NCI-H128 (cell line): ENCODE measurements at regions not wholly inside any gene's neighbourhood (a gene's known extent, or its start where the extent isn't known, plus 50 kb on each side); places are given as distances from the start of the nearest gene placed in this dataset.
"Not testable (repeated sequence)": the region's sequence is repeated elsewhere in the genome, so short reads cannot be mapped to it uniquely, and the experiment has no call there.

Experiments
- DNase-seq: peaks from one replicate; lab custom pipeline; 2025; ENCODE audit not compliant: unreplicated experiment; lab: John Stamatoyannopoulos, UW

GRCh38 chr5:62143268-62144229, 162.5 kb upstream of the KIF2A start:
- DNase-seq, result no peak

DNA sequence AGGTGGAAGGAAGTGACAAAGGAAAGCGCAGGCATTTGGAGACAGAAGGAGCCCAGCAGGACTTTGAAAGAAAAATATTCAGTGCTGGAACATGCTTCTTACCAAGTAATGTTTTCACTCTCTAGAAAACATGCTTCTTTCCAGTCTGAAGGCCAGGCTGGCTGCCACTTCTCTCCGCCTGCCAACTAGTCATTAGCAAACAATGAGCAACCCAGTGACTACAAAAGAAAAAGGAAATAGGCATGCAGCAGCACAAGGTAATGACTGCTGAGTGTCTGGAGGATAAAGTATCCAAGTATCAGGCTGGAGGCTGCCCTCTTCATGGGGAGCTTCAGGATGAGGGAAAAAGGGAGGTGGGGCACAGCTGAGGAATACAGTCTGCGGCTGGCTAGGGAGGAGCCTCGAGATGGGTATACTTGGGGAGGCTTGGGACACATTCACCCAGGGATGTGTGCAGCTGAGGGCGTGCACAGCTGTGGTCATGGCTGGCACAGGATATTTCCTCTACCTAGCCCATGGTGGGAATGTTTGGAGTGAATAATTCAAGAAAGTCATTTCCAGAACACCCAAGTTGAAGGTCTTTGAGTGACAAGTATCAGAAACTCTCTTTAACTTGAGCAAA, 161.5 kb upstream of the KIF2A start:
- no peak for DNase-seq

DNA sequence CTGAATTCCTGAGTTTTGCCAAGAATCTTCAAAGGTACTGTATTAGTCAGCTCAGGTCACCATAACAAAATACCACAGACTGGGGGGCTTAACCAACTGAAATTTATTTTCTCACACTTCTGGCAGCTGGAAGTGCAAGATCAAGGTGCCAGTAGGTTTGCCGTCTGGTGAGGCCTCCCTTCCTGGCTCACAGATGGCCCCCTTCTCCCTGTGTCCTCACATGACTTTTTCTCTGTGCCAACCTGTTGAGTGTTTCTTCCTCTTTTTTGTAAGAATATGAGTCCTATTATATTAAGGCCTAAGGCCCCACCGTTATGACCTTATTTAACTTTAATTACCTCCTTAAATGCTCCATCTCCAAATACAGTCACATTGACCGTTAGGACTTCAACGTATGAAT, 156.1 kb upstream of the KIF2A start:
- no peak for DNase-seq

- DNase-seq, result no peak
Measured at GRCh38 chr5:62152394-62153087, 153.5 kb upstream of the KIF2A start.

DNA sequence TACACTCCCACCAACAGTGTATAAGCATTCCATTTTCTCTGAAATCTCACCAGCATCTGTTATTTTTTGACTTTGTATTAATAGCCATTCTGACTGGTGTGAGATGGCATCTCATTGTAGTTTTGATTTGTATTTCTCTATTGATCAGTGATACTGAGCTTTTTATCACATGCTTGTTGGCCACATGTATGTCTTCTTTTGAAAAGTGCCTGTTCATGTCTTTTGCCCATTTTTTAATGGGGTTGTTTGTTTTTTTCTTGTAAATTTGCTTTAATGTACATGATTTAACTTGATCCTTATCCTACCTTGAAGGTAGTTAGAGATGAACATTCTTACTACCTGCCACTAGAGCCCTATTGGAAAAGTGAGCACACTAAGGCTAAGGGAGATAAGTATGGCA, 151.2 kb upstream of the KIF2A start:
- no peak for DNase-seq

GRCh38 chr5:62155988-62156387, 150.0 kb upstream of the KIF2A start:
- DNase-seq, result no peak

GRCh38 chr5:62167561-62168057, 138.4 kb upstream of the KIF2A start:
- no peak for DNase-seq

DNA sequence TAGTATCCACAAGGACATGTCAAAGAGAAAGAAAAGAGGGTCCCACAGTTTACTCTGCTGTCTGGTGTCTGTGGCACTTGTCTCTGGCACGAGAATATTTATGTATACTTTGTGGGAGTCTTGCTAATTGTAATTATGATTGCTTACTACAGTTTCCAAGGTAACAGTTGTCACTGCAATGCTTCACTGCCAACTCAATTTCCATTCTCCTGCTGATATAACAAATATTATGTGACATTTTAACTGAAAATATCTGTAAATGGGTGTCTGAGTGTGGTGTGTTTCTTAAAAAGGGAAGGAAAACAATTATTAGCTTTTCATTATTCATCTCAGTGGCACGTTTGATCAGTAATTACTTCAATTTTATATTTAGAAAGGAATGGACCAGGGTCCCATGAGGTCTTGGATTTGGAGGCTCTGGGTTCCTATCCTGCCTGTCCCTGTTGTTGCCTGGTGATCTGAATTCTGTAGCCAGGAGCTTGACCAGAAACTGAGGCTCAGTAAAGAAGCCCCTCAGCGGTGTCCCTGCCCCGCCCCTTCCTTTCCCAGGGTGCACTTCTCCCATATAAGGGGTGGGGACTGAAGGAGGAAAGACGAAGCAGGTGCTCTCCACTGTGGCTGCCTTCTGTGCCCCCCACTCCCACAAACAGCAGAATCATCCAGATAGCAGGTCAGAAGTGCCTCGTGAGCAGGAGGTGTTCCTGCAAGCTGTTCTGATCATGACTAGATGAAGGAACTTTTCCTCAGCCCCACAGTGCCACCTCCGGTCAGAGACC, 137.3 kb upstream of the KIF2A start:
- DNase-seq, result no peak

DNA sequence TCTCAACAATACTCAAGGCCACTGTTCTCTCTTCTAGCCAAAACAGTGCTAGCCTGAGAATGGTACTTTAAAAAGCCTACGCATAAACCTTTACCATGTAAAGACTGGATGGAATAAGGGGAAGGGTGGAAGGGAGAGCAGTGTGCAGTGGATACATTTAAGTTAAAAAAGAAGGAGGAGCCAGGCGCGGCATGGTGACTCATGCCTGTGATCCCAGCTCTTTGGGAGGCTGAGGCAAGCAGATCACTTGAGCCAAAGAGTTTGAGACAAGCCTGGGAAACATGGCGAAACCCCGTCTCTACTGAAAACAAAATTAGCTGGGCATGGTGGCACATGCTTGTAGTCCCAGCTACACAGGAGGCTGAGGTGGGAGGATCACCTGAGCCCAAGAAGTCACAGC, 127.7 kb upstream of the KIF2A start:
- DNase-seq, result no peak

DNA sequence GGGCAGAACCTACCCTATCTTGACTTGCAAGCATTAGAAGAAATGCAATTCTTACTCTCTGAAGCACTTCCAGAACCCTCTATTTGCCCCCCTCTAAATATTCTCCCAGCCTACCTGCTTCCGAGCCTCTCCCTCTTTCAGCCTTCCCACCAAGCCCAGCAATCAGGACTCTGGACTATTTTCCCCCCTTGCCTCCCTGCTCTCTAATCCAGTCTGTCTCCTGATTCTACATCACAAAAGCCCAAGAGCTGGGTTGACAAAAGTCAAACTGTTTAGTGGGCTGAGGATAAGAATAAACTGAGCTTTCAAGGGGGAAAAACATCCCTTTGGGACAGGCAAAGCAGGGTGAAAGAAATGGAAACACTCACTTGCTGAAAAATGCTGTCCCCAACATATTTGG, 123.2 kb upstream of the KIF2A start:
- no peak for DNase-seq

DNA sequence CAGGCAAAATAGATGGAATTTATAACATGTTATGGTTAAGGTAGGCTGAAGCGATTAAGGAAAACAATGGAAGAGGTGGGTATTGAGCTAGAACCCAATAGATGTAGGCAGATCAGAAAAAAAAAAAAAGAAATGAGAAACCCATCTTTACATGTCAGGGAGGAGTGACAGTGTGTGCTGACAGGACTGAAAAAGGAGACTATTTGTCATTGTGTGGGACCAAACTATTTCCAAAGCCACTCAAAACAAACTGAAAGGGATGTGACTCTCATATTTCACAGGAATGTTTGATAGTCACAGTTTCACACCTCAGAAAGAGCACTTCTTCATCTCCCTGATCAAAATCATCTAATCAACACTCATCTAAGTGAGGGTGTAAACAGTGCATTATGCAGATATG, 122.3 kb upstream of the KIF2A start:
- DNase-seq, result no peak

DNA sequence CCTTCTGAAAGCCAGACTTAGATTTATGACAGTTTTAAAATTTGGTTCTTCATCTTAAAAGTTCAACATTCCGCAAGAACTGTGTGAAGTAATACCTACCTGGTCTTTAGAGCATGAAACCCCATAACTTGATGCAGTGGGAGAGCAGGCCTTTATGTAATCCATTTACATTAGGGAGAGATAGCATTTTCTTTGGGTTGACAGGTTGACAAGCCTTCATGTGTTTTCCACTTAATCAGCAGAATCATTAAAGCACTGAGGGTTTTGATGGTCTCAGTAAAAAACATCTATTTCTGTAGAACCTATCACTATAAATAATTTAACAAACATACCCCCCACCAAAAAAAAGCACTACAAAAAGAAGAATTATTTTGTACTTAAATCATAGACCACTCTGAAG, 121.6 kb upstream of the KIF2A start:
- no peak for DNase-seq

DNA sequence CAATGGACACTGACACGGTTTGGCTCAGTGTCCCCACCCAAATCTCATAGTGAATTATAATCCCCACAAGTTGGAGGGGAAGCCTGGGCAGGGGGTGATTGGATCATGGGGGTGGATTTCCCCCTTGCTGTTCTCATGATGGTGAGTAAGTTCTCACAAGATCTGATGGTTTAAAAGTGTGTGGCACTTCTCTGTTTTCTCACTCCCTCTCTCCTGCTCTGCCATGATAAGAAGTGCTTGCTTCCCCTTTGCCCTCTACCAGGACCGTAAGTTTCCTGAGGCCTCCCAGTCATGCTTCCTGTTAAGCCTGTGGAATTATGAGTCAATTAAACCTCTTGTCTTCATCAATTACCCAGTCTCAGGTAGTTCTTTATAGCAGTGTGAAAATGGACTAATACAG, 115.8 kb upstream of the KIF2A start:
- DNase-seq, result no peak

- no peak for DNase-seq
Measured at GRCh38 chr5:62190931-62191330, 115.1 kb upstream of the KIF2A start.

DNA sequence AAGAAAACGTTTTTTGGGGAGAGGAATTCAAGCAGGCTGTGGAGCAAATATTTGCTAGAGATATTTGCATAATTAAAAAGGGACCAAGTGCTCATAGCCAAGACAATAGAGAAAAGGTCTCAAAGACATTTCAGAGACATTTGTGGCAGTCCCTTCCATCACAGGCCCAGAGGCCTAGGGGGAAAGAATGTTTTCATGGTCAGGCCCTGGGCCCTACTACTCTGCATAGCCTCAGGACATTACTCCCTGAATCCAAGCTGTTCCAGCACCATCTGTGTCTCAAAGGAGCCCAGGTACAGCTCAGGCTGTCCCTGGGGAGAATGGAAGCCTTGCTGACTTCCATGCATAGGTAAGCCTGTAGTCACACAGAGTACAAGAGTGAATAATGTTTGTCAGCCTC, 113.0 kb upstream of the KIF2A start:
- no peak for DNase-seq

DNA sequence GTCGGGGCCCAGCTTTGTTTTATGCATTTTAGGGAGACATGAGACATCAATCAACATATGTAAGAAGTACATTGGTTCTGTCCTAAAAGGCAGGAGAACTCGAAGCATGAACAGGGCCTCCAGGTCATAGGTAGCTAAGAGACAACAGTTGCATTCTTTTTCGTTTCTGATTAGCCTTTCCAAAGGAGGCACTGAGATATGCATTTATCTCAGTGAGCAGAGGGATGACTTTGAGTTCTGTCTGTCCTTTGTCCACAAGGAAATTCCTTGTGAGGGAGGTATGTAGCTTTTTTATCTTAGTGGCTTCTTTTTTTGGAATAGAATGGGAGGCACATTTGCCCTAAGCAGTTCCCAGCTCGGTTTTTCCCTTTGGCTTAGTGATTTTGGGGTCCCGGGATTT, 109.5 kb upstream of the KIF2A start:
- DNase-seq, result not testable (repeated sequence)

- no peak for DNase-seq
Measured at GRCh38 chr5:62197697-62198096, 108.3 kb upstream of the KIF2A start.

- no peak for DNase-seq
Measured at GRCh38 chr5:62198421-62198820, 107.6 kb upstream of the KIF2A start.

DNA sequence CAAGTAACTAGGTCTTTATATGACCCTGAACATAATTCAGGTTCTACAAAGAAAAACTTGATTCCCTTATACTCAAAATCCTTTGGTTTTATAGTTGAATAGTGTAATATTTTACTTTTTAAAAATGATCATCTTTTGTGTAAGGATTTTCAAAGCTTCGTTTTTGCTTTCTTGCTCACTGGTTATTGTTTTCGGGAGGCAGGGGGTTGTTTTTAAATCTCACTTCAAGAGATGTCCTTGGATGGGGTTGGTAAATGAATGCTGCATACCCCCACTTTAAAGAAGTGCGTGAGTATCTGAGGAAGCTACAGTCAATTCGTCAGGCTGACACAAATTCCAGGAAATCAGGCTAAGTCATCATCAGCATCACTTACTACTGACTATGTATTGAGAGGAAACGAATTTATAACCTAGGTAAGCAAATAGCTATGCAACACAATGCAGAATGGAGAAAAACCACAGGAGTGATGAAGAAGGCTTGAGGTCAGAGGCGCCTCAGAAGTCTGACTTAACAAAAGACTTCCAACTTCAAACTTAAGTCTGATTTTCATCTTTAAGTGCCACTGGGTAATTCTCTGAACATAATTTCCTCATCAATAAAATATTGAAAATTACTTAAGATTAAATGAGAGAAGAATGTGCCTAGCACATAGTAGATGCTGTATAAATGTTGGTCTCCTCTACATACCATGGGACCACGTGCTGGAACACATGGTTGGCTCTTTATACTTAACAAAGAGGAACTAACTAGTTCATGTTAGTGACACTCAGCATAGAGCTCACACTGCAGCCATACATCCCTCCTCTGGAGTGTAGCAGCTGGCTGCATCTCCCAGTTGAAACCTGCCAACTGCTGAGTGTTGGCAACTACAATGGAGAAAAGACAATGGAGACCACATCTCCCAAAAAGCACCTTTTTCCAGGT, 106.0 kb upstream of the KIF2A start:
- no peak for DNase-seq
